IPS-20b (cell line): ENCODE measurements at regions not wholly inside any gene's neighbourhood (a gene's known extent, or its start where the extent isn't known, plus 50 kb on each side); places are given as distances from the start of the nearest gene placed in this dataset.

ENCODE experiments used
- H3K27ac ChIP-seq: one replicate; pipeline ENCODE4 v1.5.1; 2013; ENCODE audit warnings: low read length
- H3K27me3 ChIP-seq: 2 replicates; pipeline ENCODE4 v1.6.1; 2013; ENCODE audit warnings: mild to moderate bottlenecking, low read length, inconsistent platforms; ENCODE audit not compliant: insufficient read depth
- H3K36me3 ChIP-seq: 2 replicates; pipeline ENCODE4 v1.6.1; 2013; ENCODE audit warnings: low read depth, mild to moderate bottlenecking, inconsistent platforms, low read length, moderate library complexity; ENCODE audit not compliant: insufficient read depth
- H3K4me1 ChIP-seq: 2 replicates; pipeline ENCODE4 v1.6.1; 2013; ENCODE audit warnings: mild to moderate bottlenecking, control low read depth, inconsistent platforms, low read length, moderate library complexity; ENCODE audit not compliant: insufficient read depth
- H3K4me3 ChIP-seq: 2 replicates; pipeline ENCODE4 v1.5.1; 2013; ENCODE audit warnings: mild to moderate bottlenecking, low read length, inconsistent platforms
- H3K9ac ChIP-seq: 2 replicates; pipeline ENCODE4 v1.6.1; 2013; ENCODE audit warnings: low read depth, mild to moderate bottlenecking, inconsistent platforms, low read length, moderate library complexity
- H3K9me3 ChIP-seq: 2 replicates; pipeline ENCODE4 v1.6.1; 2013; ENCODE audit warnings: mild to moderate bottlenecking, low read depth, low read length, inconsistent platforms; ENCODE audit not compliant: insufficient read depth

DNA sequence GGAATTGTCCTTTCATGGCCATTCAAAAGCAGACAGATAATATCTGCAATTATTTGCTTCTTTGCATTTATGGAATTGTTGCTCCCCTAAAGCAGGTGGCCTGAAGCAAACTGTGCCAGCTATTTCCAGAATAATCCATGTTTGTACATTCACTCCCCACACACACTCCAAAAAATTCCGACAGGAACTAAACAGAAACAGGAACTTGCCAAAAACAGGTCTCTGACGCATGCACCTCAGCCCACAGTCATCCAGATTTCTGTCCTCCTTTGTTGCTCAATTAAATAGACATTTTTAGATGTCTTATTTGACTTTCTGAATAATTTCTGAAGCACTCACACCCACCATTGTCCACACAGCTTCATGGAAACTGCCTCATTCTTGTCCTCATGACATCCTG, 71.5 kb upstream of the EDNRA start:
- Histone ChIP-seq H3K36me3 (no peaks in the 10 kb centered on the region), H3K27me3 (no peaks in the 10 kb centered on the region), H3K4me1 (no peaks in the 10 kb centered on the region), H3K9ac (no peak overlapping the region), H3K27ac (no peak overlapping the region), H3K4me3 (no peak overlapping the region), H3K9me3 (no peaks in the 10 kb centered on the region)

DNA sequence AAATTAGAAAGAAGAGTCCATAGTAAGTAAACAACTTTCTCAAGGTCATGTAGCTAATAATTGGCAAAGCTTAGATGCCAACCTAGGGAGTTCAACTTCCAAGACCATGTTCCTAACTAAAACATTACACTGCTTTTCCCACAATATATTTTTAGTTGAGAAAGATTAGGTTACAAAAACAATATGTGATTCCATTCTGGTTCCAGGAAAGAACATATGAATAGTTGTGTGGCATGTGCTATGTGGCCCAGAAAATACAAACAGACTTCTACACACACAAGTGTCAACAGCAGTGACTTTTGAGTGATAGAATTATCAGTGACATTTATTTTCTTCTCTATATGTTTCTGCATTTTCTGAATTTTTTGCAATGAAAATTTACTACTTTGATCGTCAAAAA, 62.7 kb upstream of the EDNRA start:
- H3K9ac ChIP-seq = no peak overlapping the region
- no peaks in the 10 kb centered on the region for H3K9me3 ChIP-seq
- H3K4me1 ChIP-seq = no peaks in the 10 kb centered on the region
- no peaks in the 10 kb centered on the region for H3K36me3 ChIP-seq
- no peak overlapping the region for H3K4me3 ChIP-seq
- H3K27ac ChIP-seq = no peak overlapping the region
- H3K27me3 ChIP-seq = no peaks in the 10 kb centered on the region

DNA sequence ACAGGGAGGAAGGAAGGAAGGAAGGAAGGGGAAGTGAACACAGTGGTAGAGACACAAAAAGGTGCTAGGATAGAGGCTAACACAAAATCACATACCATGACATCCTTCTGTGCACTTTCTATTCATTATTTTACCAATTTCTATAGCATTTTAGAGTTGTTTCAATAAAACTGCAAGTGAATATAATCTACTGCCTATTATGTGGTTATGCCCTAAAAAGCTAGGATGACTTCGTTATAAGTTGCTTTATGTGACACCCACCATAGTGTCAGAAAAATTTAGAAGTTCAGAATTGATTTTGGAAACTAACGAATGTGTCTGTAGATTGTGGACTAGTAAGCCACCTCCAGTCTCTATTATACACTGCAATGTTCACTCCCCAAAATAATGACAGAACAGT, 59.4 kb upstream of the EDNRA start:
- Histone ChIP-seq H3K36me3 (no peaks in the 10 kb centered on the region), H3K4me3 (no peak overlapping the region), H3K4me1 (no peaks in the 10 kb centered on the region), H3K9me3 (no peaks in the 10 kb centered on the region), H3K27me3 (no peaks in the 10 kb centered on the region), H3K27ac (no peak overlapping the region), H3K9ac (no peak overlapping the region)

DNA sequence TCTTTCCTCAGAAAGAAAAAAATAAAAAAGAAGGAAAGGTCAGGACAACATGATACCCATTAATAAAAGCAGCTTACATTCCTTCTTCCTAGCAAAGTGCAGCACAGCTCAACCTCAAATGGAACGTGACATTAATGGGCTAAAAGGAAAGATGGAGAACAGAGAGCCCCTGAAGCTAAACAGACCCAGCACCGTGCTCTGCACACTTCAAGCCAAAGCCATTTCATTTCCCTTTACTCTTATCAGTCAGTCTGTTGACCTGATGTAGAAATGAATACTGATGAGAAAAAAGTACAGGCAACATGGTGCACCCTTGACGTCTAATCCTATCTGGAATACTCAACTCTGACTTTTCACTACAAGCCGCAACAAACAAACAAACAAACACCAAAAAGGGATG, 57.7 kb upstream of the EDNRA start:
- Histone ChIP-seq H3K27ac (no peak overlapping the region), H3K4me3 (no peak overlapping the region), H3K9me3 (no peaks in the 10 kb centered on the region), H3K36me3 (no peaks in the 10 kb centered on the region), H3K27me3 (no peaks in the 10 kb centered on the region), H3K4me1 (no peaks in the 10 kb centered on the region), H3K9ac (no peak overlapping the region)

DNA sequence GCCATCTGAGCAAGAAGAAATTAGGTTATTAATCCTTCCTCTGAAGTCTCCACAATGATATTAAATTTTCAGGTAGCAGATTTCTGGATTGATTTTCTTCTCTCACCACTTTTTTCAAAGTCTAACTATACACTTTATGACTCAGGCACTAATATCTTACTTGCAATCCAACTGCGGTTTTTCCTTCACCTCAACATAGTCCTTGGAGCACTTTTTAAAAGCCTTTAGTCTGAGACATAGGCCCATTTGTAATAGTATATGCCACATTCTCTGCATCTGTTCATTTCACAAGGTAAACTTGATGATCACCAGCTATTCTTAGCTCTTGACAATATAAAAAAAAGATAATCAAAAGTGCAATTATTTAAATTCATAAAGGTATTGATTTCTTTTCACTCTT, 55.9 kb upstream of the EDNRA start:
- Histone ChIP-seq H3K9me3 (no peaks in the 10 kb centered on the region), H3K9ac (no peak overlapping the region), H3K27me3 (no peaks in the 10 kb centered on the region), H3K27ac (no peak overlapping the region), H3K4me3 (no peak overlapping the region), H3K36me3 (no peaks in the 10 kb centered on the region), H3K4me1 (no peaks in the 10 kb centered on the region)

DNA sequence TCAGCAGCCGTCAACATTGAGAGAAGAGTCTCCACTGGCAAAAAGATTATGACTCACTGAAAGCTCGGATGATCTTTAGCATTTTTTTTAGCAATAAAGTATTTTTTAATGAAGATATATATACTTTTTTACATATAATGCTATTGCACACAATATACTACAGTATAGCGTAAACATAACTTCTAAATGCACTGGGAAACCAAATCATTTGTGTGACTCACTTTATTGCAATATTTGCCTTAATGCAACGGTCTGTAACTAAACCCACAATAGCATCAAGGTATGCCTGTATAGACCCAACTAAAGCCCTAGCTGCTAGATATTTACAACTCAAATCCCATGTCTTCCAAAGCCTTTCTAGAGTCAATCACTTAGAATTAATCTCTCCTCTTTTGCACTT, 52.3 kb upstream of the EDNRA start:
- Histone ChIP-seq H3K4me1 (no peaks in the 10 kb centered on the region), H3K9ac (no peak overlapping the region), H3K36me3 (no peaks in the 10 kb centered on the region), H3K4me3 (no peak overlapping the region), H3K27ac (no peak overlapping the region), H3K9me3 (no peaks in the 10 kb centered on the region), H3K27me3 (no peaks in the 10 kb centered on the region)

DNA sequence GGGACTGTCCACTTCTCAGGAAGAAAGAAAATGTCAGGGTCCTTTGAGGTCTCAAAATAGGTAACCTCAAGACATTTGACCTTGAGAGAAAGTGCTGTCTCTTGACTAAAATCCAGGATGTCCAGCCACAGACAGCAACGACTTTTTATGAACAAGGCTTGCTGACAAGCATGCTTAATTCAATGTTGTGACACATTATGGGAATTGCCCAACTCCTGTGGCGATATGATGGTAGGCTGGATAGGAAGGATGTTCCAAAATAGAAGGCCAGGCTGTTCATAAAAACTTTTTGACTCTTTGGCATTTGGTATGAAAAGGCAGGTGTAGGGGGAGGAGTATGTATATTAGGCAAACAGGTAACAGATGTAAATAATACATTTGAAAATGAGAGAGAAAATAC, 50.8 kb upstream of the EDNRA start:
- H3K4me3 ChIP-seq = no peak overlapping the region
- H3K27me3 ChIP-seq = no peaks in the 10 kb centered on the region
- no peaks in the 10 kb centered on the region for H3K4me1 ChIP-seq
- no peak overlapping the region for H3K27ac ChIP-seq
- no peaks in the 10 kb centered on the region for H3K36me3 ChIP-seq
- no peak overlapping the region for H3K9ac ChIP-seq
- H3K9me3 ChIP-seq = no peaks in the 10 kb centered on the region
